Panc1 (cell line): ENCODE measurements at regions not wholly inside any gene's neighbourhood (a gene's known extent, or its start where the extent isn't known, plus 50 kb on each side); places are given as distances from the start of the nearest gene placed in this dataset.

Experiments
- ATAC-seq: fragments of 200-7000 bp; cut with Tn5 transposase; 2 replicates; pipeline ENCODE4 v1.9.1; 2020; ENCODE audit warnings: mild to moderate bottlenecking, moderate library complexity
- BruUV-seq: library from RNA; stranded (reverse); fragments of 400-500 nt; replicated peaks from 2 replicates; lab custom pipeline; 2021; lab: Mats Ljungman, UMichigan
- CTCF ChIA-PET: fragments of 300-600 bp; sonication (Branson Sonifier 250); formaldehyde crosslinking; loops from one replicate; lab custom pipeline; 2022; ENCODE audit warnings: antibody characterized with exemption; lab: Charles Lee
- POLR2A ChIA-PET: fragments of 300-600 bp; sonication (Branson Sonifier 250); formaldehyde crosslinking; loops from one replicate; lab custom pipeline; 2022; ENCODE audit warnings: antibody characterized with exemption; lab: Charles Lee
- DNase-seq: peaks from one replicate; pipeline ENCODE4 v3.0.0-alpha.2; 2010; ENCODE audit warnings: low read depth, low spot score
- H3K27ac ChIP-seq: 2 replicates; pipeline ENCODE4 v1.5.1; 2011; ENCODE audit warnings: mild to moderate bottlenecking, low read length, inconsistent platforms
- H3K27me3 ChIP-seq: fragments of 200-500 bp; sonication (Bioruptor generic); 2 replicates; pipeline ENCODE4 v1.6.0; 2014; ENCODE audit warnings: low read length, inconsistent platforms; ENCODE audit not compliant: control insufficient read depth, insufficient read depth
- H3K36me3 ChIP-seq: fragments of 200-500 bp; sonication (Bioruptor generic); 2 replicates; pipeline ENCODE4 v1.5.1; 2014; ENCODE audit warnings: inconsistent platforms, mild to moderate bottlenecking, low read length, moderate library complexity; ENCODE audit not compliant: control insufficient read depth, insufficient read depth
- H3K4me1 ChIP-seq: 2 replicates; pipeline ENCODE4 v1.5.1; 2011; ENCODE audit warnings: inconsistent platforms, mild to moderate bottlenecking, low read length, moderate library complexity; ENCODE audit not compliant: control insufficient read depth, insufficient read depth
- H3K4me3 ChIP-seq, 2 experiments: 2 replicates each; pipeline ENCODE4 v1.5.1; 2011 to 2012; ENCODE audit warnings: low read depth in 2 of 2, low read length in 2 of 2, mild to moderate bottlenecking in 2 of 2, inconsistent platforms in 1 of 2, moderate library complexity in 1 of 2
- H3K9me3 ChIP-seq: fragments of 200-500 bp; sonication (Bioruptor generic); 2 replicates; pipeline ENCODE4 v1.5.1; 2014; ENCODE audit warnings: low read depth, mild to moderate bottlenecking, inconsistent platforms, low read length, moderate library complexity; ENCODE audit not compliant: control insufficient read depth, insufficient read depth
- POLR2AphosphoS5 ChIP-seq: IDR thresholded peaks from 2 replicates; pipeline ENCODE4 v1.6.1; 2012; ENCODE audit warnings: mild to moderate bottlenecking, low read depth, low read length, moderate library complexity
- SIN3A ChIP-seq: IDR thresholded peaks from 2 replicates; pipeline ENCODE4 v1.6.1; 2012; ENCODE audit warnings: low read depth, mild to moderate bottlenecking, low read length, moderate library complexity, borderline replicate concordance; ENCODE audit not compliant: insufficient read depth
- TCF7L2 ChIP-seq: IDR thresholded peaks from 2 replicates; pipeline ENCODE4 v1.6.1; 2011; ENCODE audit warnings: mild to moderate bottlenecking, low read depth, low read length, inconsistent platforms
- in situ Hi-C: cut with HindIII; loops from 2 replicates; pipeline ENCODE4 v1.10.0; 2016; ENCODE audit warnings: low sequenced_read_pairs, low pct_unique_long_range_greater_than_20kb
- intact Hi-C: fragments of 100-400 bp; cut with micrococcal nuclease; formaldehyde crosslinking; loops from one replicate; pipeline ENCODE4 v1.10.0; 2022; ENCODE audit not compliant: unreplicated experiment
- TF ChIP-seq, protein P1 (sequence below): fragments of 450-650 bp; IDR thresholded peaks from 2 replicates; pipeline ENCODE4 v1.5.1; 2017; ENCODE audit warnings: mild to moderate bottlenecking
- TF ChIP-seq, protein P2 (sequence below), 2 experiments: IDR thresholded peaks; 2 replicates each; pipeline ENCODE4 v1.6.1; 2011 to 2012; ENCODE audit warnings: low read depth in 2 of 2, control low read depth in 1 of 2, low read length in 1 of 2, mild to moderate bottlenecking in 1 of 2, moderate library complexity in 1 of 2; ENCODE audit not compliant: insufficient read depth in 1 of 2

DNA sequence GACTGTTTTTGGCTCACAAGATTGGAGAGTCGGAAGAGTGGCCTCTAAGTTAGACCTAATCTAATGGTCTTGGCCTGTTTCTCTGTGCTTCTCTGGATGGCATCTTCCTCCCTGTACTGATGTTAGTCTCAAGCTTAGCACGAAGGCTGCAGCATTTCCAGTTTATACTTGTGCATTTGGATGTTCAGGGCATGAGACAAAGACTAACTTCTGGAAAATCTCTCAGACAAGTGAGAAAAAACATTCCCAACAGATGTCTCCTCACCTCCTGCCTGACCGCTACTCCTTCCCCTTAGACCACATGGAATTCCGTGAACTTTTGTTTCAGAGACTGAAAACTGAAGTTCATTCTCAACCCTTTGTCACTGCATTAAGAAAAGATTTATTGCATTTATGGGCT, 410.8 kb upstream of the MCTP2 start:
- in situ Hi-C loops (no loop called here), intact Hi-C loops (no loop called here)
- Histone ChIP-seq H3K36me3 (no peaks in the 10 kb centered on the region), H3K9me3 (no peaks in the 10 kb centered on the region), H3K27ac (no peak overlapping the region), H3K4me1 (no peaks in the 10 kb centered on the region), H3K27me3 (no peaks in the 10 kb centered on the region), H3K4me3 (no peak overlapping the region)
- no TSS peak for BruUV-seq
- TF ChIP-seq, protein P1, sequence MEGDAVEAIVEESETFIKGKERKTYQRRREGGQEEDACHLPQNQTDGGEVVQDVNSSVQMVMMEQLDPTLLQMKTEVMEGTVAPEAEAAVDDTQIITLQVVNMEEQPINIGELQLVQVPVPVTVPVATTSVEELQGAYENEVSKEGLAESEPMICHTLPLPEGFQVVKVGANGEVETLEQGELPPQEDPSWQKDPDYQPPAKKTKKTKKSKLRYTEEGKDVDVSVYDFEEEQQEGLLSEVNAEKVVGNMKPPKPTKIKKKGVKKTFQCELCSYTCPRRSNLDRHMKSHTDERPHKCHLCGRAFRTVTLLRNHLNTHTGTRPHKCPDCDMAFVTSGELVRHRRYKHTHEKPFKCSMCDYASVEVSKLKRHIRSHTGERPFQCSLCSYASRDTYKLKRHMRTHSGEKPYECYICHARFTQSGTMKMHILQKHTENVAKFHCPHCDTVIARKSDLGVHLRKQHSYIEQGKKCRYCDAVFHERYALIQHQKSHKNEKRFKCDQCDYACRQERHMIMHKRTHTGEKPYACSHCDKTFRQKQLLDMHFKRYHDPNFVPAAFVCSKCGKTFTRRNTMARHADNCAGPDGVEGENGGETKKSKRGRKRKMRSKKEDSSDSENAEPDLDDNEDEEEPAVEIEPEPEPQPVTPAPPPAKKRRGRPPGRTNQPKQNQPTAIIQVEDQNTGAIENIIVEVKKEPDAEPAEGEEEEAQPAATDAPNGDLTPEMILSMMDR: no peak
- TF ChIP-seq, protein P2, sequence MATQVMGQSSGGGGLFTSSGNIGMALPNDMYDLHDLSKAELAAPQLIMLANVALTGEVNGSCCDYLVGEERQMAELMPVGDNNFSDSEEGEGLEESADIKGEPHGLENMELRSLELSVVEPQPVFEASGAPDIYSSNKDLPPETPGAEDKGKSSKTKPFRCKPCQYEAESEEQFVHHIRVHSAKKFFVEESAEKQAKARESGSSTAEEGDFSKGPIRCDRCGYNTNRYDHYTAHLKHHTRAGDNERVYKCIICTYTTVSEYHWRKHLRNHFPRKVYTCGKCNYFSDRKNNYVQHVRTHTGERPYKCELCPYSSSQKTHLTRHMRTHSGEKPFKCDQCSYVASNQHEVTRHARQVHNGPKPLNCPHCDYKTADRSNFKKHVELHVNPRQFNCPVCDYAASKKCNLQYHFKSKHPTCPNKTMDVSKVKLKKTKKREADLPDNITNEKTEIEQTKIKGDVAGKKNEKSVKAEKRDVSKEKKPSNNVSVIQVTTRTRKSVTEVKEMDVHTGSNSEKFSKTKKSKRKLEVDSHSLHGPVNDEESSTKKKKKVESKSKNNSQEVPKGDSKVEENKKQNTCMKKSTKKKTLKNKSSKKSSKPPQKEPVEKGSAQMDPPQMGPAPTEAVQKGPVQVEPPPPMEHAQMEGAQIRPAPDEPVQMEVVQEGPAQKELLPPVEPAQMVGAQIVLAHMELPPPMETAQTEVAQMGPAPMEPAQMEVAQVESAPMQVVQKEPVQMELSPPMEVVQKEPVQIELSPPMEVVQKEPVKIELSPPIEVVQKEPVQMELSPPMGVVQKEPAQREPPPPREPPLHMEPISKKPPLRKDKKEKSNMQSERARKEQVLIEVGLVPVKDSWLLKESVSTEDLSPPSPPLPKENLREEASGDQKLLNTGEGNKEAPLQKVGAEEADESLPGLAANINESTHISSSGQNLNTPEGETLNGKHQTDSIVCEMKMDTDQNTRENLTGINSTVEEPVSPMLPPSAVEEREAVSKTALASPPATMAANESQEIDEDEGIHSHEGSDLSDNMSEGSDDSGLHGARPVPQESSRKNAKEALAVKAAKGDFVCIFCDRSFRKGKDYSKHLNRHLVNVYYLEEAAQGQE (IDR thresholded peaks at IDR 0.05; ENCODE audit: insufficient read depth in 1 of 2, low read depth in 2 of 2, low read length in 1 of 2): no peak
- TF ChIP-seq TCF7L2: no peak
- no peak for TF ChIP-seq SIN3A
- no peak for TF ChIP-seq POLR2AphosphoS5
- ChIA-PET POLR2A (no interaction called here), CTCF (no interaction called here)
- no peak for DNase-seq
- ATAC-seq: no peak

DNA sequence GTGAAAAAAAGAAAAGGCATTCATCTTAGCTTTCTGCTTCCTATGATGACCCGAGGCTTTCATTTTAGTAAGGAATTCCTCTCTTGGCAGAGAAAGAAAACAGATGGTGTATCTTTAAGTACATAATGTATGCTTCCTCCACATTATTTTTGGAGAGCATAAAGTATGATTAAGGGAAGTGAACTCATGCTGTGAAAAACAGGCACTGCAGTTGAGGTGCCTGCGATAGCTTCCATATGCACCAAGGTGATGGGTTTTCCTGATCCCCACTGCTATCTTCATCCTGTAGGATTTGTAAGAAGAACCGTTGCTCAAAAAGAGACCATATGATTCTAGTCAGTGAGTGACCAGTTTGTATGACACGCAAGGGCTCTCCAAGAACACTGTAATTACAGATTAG, 411.5 kb upstream of the MCTP2 start:
- POLR2A ChIA-PET: no interaction called here
- BruUV-seq: no TSS peak
- Histone ChIP-seq H3K9me3 (no peaks in the 10 kb centered on the region), H3K36me3 (no peaks in the 10 kb centered on the region), H3K27ac (no peak overlapping the region), H3K27me3 (no peaks in the 10 kb centered on the region), H3K4me1 (no peaks in the 10 kb centered on the region), H3K4me3 (no peak overlapping the region)
- TF ChIP-seq TCF7L2 (no peak), POLR2AphosphoS5 (no peak), SIN3A (no peak)
- TF ChIP-seq, protein P1: no peak
- TF ChIP-seq, protein P2 (IDR thresholded peaks at IDR 0.05; ENCODE audit: insufficient read depth in 1 of 2, low read depth in 2 of 2, low read length in 1 of 2): no peak
- intact Hi-C loops (no loop called here), in situ Hi-C loops (no loop called here)
- CTCF ChIA-PET: no interaction called here
- DNase-seq: no peak
- ATAC-seq: no peak
